ENCODE measurements at regions not wholly inside any gene's neighbourhood (a gene's known extent, or its start where the extent isn't known, plus 50 kb on each side); places are given as distances from the start of the nearest gene placed in this dataset.

DNA sequence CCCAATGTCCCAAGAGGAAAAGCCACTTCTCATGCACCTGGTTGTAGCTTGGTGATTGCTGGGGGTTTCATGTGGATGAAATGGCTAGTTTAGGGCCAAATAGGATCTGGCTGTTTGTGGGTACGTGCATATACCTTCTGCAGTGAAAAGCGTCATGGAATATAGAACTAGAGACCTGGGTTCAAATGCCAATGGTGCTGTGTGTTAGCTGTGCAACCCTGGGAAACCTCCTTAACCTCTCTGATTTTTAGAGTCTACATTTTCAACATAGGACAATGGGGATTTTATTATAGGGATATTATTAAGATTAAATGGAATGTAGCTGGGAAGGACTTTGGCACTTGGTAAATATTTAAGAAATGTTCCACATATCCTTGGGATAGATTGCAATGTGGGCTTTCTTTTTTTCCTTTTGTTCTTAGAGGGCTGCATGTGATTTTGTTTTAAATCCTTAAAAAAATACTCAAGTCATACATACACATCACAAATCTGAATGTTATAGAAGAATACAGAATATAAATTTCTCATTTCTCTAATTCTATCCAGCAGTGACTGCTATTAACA, 112.6 kb upstream of the E2F8 start:
- DNase-seq: no peak

DNA sequence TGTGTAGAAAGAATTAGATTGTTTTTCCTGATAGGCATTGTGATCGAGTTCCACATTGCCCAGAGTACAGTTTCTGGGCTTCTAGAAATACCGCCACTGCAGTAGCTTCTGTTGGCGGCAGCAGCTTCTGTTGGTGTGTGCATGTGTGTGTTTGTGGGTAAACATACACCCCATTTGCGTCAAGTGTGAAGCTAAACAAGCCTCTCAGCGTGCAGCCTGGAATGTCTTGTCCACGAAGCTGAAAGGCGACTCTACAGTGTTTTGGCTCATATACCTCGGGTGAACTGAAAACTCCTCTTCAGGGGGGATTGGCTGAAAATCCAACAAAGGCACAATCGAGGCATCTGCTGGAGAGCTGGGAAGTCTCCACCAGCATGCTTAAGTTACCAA, 112.0 kb upstream of the E2F8 start:
- DNase-seq: no peak

DNA sequence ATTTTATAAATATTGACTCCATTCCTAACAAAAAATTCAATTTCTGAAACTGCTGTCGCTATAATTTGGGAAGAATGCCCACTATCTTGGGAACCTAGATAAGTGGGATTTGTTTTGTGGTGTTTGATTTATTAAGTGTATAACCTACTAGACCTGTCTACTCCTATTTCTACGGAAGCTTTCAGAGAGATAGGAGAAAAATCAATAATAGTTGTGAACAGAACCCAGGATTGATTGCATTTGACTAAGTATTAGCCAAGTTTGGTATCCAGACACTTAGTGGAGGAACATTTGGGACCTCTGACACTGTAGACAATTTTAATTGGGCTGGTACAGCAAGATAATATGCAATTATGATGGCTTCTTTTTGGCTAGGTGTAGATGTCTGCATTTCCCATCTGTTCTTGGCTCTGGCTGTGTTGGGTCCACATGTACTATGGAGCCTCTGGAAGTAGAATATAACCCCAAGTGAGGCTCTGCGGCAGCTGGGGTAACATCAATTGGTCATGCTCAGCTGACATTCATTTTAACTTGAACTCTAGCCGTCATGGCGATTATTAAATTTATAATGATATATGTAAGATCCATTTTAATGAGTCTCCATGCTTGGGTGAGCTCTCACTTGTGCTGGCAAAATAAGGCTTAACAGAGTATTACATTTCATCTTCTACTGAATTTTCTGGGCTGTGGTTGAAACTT, 111.5 kb upstream of the E2F8 start:
- DNase-seq: no peak

DNA sequence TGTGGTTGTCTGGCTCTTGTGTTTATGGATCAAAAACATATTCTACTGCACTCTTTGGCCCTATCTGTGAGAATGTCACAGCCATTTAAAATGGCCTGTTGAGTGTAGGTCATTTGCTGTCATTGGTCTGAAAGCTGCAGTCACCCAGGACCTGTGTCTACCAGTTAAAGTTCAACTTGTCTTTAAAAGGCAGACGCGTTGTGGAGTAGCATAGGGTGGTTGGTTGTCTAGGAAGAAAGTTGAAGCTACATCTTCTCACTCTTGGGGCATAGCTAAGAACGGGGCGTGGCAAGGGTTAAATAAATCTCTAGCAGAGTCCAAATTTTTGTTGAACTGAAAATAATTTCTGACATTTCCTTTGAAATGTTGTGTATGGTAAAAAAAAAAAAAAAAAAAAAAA, 110.7 kb upstream of the E2F8 start:
- DNase-seq: no peak

DNA sequence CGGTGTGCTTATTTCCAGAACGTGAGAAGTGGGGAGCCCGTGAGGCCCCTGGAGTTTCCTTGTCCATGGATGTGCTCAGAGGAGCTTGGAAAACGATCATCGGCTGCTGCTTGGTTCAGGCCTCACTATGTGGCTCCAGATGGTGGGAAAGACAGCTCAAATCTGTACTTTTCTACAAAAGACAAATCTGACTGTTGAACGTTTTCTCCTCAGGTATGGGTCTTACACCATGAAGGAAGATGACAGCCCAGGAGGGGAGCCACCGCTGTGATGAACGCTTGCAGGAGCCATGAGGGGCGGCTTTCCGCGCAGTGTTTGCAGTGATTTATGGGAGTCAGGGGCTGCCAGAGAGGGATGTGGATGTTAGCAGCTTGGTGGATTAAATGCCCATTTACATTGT, 109.4 kb upstream of the E2F8 start:
- DNase-seq: no peak

DNA sequence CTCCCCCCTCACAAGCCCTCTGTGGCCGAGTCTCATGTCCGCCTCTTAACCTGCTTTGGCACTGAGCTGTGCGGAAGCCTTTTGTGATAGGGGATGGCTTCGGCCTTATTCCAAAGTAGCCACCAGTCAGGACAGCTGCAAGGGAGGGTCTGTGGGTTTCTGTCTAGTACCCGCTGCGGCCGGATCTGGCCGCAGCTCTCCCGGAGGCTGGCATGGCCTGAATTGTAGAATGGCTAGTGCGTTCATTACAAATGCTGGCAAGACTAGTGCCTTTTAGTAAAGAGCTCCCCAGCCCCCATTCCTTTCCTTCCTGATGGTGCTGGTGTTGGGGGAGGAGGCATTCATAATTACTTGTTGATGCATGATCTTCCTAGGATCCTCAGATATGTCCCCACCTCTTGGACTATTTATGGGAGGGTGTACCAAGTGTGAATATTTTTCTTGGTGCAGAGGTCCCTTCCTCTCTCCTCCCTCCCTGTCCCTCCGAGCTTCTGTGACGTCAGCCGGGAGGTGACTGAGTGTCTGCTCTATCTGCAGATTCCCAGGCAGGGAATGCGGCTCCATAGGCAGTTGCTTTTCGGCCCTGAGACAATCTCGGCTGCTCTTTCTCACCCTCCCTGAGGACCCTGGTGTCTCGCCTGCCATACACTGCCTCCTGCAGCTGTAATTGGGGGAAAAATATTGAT, 108.7 kb upstream of the E2F8 start:
- DNase-seq: no peak

DNA sequence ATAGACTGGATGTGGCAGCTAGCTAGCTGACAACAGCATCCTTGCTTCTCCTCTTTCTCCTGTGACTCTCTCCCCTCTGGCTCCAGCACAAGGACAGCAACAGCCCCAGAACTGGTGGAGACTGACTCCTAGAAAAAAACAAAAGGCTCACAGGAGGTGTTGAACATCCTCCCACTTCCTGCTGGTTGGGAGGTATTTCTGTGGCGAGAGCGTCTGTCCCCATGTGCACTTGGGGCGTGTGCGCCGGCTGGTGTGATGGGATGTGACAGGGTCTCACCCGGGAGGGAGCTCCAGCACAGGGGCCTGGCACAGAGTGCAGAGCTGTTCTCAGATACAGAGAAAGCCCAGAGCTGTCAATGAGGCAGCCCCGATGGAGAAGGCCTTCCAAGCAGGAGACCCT, 107.2 kb upstream of the E2F8 start:
- no peak for DNase-seq

DNA sequence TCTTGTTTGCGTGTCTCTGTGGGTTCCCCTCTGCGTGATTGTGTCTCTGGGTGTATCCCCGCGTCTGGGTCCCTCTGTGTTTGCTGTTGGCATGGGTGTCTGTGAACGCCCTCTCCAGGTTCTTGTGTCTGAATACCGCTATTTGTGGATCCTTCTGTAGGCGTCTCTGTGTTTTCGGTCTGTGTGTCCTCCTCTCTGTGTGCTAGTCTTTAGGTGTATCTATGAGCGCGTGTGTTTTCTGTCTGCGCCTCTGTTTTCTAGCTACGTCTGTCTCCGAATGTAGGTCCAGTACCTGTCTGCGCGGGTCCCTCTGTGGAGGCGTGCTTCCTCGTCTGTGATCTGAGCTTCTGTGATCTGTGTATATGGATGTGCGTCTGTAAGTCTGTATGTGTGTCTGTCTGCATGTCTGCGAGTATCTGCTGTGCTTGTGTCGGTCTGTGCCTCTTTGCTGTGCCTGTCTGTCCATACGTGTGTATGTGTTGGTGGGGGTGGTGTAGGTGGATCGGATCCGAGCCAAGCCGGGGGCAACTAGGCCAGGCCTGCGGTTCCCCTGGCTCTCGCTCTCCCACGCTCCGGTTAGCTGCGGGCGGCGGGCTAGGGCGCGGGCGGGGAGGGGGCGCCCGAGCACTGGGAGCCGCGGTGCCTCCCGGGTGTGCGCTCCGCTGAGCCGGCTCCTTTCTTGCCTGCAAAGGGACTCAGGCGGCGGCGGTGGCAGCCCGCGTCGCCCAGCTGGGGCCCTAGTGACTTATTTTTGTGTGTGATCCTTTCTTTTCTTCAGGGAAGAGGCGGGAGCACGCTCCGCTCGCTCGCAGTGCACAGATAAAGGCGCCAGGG, 105.3 kb upstream of the E2F8 start:
- no peak for DNase-seq

DNA sequence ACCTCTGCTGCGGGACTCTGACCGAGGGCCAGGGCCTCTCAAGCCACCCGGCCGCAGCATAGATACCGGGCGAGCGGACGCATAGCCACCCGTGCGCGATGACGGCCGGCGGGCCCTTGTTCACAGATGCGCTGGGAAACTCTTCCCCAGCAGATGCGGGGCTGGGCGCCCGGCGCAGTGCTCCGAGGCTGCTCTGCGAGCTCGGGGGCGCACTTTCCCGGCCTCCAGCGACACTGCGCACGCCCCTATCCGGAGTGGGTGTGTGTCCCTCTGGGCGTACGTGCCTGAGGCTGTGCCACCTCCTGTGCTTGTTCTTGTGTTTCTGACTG, 104.7 kb upstream of the E2F8 start:
- DNase-seq: no peak

DNA sequence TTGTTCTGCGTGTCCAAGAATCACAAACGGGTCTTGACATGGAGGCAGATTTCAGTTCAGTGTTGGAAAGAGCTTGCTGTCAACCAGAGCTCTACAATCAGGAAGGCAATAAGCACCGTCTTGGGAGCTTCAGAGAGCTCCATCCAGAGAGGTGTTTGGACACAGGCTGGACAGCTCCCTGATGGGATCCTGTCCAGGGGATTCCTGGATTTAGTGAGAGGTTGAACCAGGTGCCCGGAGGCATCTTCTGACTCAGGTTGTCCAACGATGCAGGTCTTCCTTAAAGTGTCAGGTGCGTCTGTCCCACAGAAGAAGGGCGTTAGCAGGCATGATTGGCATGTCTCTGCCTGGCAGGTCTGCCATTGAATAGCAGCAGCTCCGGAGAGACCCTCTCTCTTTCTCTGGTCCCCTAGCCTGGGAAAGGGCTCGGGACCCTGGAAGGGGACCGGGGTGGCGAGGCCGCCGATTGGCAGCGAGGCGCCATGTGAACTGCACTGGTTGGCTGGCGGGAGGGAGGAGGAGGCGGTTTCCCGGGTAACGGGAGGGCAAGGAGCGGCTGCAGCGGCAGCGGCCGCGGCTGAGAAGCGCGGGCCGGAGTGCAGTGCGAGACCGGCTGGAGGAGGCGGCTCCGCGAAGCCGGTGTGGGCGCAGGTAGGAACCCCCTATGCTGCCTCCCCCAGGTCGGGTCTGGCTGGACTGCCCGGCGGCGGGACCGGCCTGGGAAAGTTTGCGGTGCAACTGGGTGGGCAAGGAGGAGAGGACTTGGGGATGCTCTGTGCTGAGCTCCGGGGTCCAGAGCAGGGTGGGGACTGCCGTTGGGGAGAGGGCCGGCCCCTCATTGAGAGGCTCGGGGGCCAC, 104.1 kb upstream of the E2F8 start:
- peak; percentile 38 for DNase-seq

DNA sequence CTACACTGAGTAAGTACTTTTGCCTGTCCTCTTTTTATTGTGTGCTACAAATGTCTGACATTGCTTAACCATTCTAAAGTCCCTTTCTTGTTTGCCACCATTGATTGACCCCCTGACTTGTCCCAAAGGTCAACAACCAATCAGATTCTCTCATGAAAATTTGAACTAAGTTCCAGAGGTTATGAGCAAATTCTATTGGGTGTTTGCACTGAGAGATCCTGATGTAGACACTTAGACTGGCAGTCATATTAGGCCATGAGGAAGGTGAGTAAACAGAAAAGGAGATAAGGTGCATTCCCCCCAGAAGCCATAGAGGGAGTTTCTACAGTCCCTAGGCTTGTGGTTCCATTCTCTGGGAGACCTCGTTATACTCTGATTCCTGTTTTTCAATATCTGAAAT, 101.3 kb upstream of the E2F8 start:
- no peak for DNase-seq

DNA sequence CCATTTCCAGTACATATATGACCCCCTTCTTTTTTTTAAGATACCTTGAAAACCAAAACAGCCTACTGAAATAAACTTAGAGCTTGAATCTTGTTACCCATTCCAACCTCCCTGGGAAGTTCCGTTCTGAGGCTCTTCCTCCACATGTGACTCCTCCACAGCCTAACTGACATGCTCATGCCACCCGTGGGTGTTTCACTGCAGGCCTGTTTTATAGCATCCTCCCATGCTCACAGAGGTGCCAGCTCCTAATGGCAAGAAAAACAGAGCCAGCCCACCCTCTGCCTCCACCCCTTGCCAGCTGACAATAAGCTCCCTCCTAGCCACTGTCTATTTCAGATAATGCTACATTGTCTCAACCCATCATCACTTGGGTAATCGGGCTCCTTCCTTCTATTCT, 97.6 kb upstream of the E2F8 start:
- no peak for DNase-seq

DNA sequence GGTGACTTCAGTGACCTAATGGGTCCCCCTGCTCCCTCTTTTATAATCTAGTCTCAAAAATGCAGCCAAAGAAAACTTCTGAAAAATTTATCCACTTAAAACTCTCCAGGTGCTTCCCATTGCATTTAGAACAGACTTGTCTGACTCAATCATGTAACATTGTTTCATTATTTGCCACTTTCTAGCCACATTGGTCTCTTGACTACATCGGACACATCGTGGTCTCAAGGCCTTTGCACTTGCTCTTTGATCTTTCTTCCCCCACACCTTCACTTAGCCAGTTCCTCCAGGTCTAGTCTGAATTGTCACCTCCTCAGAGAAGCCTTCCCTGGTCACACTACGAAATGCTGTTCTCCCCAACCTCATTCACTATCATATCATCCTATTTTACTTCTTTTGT, 97.0 kb upstream of the E2F8 start:
- no peak for DNase-seq

DNA sequence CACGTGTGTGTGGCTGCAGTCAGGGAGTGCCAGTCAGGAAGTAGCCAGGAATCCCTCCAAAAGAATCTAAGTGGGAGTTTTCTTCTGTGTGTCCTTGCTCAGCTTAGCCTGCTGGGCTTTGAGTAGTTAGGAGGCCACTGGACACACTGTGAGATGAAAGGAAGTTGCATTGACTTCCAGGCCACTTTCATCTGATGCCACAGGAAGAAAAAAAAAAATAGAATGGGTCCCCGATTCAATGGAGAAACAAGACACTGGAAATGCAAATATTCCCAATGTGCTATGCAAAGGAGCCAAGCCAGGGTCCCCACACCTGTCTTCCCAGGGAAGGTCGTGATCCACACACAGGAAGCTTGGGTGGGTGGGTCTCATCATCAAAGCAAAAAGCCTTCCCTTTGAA, 95.6 kb upstream of the E2F8 start:
- no peak for DNase-seq

DNA sequence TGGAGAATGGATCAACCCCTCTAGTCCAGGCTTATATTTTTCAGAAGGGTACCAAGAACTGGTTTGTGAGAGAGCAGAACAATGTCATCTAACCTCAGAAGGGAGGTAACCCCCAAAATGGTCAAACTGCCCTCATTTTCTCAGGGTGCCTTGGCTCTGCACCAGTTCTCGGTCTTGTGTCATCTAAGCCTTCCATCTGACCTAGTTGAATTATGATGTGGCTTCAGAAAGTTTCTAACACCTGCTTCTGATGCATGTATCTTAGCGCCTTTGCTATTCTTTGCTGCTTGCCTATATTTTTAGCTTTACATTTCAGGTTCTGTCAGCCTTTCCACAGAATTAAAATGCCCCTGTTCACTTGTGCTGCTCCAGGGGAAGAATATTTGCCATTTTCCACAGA, 91.7 kb upstream of the E2F8 start:
- DNase-seq: no peak

DNA sequence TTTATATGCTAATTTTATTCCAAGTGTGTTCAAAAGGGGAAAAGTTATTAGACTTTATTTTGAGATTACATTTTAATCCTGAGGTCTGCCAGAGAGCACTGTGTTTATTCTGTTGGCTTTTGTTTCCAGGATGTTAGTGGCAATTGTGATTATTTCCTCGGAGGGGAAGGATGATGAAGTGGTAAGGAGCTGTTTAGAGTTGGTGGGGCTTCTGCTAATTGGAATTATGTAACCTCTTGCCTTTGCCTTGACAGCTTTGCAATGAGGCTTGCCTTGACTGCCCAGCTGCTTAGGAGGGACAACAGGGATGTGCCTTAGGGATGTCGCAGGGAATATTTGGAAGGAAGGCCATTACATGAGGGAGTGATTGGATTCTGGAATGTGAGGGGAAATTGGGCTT, 89.7 kb upstream of the E2F8 start:
- no peak for DNase-seq

DNA sequence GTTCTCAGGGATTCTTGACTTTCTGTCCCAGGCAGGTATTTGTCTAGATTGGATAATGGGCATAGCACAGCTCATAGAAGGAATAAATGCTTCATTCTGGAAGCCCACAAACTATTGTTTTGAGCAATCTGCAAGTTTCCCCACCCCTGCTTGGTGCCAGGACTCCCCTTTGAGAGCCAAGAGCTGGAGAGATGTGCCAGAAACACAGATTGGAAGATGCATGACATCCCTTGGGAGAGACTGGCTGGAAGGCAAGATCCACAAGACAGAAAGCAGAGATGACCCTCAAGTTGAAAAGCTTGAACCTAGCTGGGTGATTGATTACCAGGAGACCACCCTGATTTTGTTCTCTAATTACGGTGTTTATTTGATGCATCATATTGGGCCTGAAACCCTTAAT, 89.2 kb upstream of the E2F8 start:
- DNase-seq: no peak

DNA sequence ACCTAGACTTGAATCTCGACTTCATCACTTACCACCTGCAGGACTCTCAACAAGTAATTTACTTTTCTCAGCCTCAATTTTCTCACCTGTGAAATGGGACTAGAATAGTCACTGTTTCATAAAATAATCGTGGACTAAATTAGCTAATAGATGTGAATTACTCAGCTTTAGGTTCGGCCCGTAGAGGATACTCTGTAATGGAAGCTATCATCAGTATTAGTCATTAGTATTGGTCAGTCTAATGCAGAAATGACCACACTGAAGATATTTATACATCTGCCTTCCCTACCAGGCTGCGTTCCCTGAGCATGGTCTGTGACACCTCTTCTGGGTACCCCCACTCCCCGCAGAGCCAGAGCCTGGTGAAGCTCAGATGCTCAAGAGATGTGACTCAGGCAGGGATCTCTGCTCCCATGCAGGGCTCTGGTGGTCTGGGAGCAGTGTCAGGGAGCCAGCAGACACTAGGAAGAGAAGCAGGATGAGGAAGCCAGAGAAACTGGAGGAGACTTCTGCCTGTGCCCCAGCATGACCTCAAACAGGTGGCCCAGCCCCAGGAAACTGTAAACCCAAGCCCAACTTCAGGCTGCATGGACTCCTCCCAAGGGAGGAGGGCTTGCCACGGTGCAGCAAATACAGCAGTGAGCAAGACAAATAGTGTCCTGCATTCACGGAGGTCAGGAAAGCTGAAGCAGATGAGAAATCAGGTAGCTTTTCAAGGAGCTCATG, 88.0 kb upstream of the E2F8 start:
- no peak for DNase-seq

DNA sequence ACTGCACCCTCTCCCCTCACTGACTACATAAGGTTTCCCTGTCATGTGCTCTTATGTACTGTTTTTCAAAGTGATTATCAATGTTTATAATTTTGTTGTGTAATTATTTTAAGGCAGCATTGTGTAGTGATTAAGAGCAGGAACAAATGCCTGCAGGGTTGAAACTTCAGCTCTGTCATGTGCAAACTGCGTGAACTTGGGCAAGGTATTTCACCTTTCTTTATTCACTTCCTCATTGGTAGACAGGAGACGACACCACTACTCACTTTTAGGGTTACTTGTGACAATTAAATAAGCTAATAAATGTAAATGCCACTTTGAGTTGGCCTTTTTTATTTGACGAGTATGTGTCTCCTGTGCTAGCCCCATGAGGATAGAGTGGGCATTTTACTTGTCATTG, 86.5 kb upstream of the E2F8 start:
- no peak for DNase-seq

DNA sequence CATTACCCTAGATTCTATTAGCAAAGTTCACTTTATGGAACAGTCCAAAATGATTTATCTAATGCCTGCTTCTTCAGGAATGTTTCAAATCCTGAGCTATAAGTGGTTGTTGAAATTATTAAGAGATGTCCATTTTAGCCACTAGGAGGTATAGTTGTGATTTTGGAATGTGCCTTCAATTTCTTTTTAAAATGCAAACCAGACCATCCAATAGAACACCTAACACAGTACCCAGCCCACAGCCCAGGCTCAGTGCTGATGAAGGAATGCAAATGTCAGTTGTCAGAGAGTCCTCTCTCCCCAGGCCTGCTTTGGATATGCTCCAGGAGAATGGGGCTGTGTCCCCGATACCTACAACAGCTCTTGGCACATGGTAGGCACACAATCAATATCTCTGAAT, 85.8 kb upstream of the E2F8 start:
- no peak for DNase-seq

DNA sequence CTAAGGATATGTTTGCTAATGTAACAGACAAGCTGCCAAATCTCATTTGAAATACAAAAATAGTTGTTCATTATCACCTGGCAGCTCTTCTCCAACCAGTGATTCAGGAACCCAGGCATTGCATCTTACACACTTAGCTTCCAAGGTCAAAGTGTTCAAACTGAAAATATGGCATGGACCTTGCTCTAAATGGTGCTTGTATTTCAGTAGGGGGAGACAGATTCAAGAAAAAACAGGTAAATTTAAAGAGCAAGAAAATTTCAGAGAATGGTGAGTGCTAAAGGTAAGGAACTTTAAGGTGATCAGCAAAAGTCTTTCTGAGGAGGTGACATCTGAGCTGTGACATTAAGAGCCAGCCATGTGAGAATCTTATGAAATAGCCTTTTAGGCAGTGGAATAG, 82.8 kb upstream of the E2F8 start:
- no peak for DNase-seq

DNA sequence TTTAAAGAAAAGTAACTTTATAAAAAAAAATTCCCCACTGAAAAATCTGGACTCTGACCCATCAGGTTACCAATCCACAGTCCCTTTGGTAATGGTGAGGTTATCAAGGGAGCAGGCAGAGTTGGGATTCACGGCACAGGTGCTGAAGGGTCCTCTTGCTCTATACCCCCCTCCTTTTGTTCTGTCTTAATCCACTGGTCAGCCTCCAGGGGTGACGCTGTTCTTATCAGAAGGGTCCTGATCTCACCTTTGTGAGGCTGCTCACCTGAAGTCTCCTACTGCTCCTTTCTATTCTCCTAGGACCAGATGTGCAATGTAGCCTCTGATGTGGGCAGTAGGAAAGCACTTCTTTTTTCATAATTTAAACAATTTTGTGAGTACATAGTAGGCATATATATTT, 80.6 kb upstream of the E2F8 start:
- DNase-seq: no peak

Data from femur (tissue), 1 donor.